Transverse colon (tissue), 4 donors: ENCODE measurements at regions not wholly inside any gene's neighbourhood (a gene's known extent, or its start where the extent isn't known, plus 50 kb on each side); places are given as distances from the start of the nearest gene placed in this dataset.

ENCODE experiments used
- POLR2A ChIP-seq: fragments of 450-650 bp; IDR thresholded peaks from one replicate; pipeline ENCODE4 v1.6.1; 2016; ENCODE audit warnings: antibody characterized with exemption, mild to moderate bottlenecking, moderate library complexity
- POLR2AphosphoS5 ChIP-seq, 3 donors: sonication (generic); formaldehyde crosslinking; IDR thresholded peaks; one replicate each; pipeline ENCODE4 v1.6.1; 2016; ENCODE audit warnings: antibody characterized with exemption in 3 of 3
- TF ChIP-seq, protein P1 (sequence below), 5 experiments: fragments of 200-600 bp in 3 of 5; fragments of 450-650 bp in 2 of 5; sonication (generic) in 3 of 5; IDR thresholded peaks; 1 replicate in 2 of 5; 2 replicates in 3 of 5; pipeline ENCODE4 v1.5.1; 2016 to 2017; ENCODE audit warnings: antibody characterized with exemption in 5 of 5, inconsistent platforms in 3 of 5, mild to moderate bottlenecking in 2 of 5, moderate library complexity in 1 of 5

DNA sequence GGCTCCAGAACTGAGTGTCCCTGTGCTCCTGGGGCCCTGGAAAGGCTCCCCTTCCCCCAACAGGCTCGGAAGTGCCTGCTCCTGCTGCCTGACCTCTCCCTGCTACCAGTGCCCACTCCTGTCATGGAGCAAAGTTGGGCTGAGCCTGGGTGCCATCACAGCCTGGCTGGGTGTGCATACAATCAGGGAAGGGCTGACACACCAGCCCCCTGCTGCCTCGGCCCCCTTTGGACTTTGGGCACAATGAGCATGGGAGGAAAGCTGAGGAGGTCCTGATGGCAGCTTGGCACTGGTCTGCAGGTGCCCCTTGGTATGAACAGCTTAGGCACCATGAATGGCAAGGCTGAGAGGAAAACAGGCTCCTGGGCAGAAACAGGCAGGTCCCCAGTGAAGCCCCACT lies 405.0 kb downstream of the PID1 start:
- no peak for TF ChIP-seq POLR2A
- TF ChIP-seq, protein P1, sequence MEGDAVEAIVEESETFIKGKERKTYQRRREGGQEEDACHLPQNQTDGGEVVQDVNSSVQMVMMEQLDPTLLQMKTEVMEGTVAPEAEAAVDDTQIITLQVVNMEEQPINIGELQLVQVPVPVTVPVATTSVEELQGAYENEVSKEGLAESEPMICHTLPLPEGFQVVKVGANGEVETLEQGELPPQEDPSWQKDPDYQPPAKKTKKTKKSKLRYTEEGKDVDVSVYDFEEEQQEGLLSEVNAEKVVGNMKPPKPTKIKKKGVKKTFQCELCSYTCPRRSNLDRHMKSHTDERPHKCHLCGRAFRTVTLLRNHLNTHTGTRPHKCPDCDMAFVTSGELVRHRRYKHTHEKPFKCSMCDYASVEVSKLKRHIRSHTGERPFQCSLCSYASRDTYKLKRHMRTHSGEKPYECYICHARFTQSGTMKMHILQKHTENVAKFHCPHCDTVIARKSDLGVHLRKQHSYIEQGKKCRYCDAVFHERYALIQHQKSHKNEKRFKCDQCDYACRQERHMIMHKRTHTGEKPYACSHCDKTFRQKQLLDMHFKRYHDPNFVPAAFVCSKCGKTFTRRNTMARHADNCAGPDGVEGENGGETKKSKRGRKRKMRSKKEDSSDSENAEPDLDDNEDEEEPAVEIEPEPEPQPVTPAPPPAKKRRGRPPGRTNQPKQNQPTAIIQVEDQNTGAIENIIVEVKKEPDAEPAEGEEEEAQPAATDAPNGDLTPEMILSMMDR (IDR thresholded peaks at IDR 0.05) = no peak
- TF ChIP-seq POLR2AphosphoS5 (IDR thresholded peaks at IDR 0.05) = no peak
